SH-SY5Y (cell line): ENCODE measurements at regions not wholly inside any gene's neighbourhood (a gene's known extent, or its start where the extent isn't known, plus 50 kb on each side); places are given as distances from the start of the nearest gene placed in this dataset.

Experiments
- GATA2 ChIP-seq: IDR thresholded peaks from 2 replicates; pipeline ENCODE4 v1.6.1; 2011; ENCODE audit warnings: mild to moderate bottlenecking, low read depth, low read length
- GATA3 ChIP-seq: IDR thresholded peaks from 2 replicates; pipeline ENCODE4 v1.6.1; 2011; ENCODE audit warnings: low read depth, mild to moderate bottlenecking, low read length, moderate library complexity

DNA sequence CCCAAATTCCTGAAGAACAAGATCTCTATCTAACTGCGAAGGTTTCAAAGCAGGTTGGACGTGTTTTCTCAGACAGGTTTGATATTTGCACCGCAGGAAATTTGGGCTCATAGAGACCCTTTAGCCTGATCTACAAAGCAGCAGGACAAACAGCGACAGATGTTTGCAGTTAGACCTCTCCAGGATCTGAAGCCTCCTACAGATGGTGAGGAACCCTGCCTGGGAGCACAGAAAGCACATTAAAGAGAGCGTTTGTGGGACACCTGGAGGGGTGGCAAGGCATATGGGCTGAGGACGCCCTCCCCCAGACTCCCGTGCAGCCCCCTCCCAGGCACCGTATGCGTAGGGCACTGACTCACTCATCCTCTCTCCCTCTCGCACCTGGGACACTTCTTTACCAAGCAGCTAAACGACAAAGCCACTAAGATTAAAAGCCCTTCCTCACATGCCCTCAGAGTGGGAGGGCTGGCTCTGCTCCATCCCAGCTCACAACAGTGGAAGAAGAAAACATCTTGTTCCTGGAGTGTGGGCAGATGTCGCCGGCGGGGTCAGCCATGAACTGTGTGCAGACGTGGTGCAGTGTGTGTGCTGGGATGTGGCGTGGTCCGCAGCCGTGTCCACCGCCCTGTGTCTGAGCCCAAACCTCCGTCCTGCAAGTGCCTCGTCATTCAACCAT lies 249.7 kb upstream of the AFDN start:
- TF ChIP-seq GATA2 (no peak), GATA3 (no peak)
